Epithelial cell of esophagus (primary cell): ENCODE measurements at regions not wholly inside any gene's neighbourhood (a gene's known extent, or its start where the extent isn't known, plus 50 kb on each side); places are given as distances from the start of the nearest gene placed in this dataset.
"Not testable (repeated sequence)": the region's sequence is repeated elsewhere in the genome, so short reads cannot be mapped to it uniquely, and the experiment has no call there.

Experiments
- DNase-seq: peaks from one replicate; pipeline ENCODE4 v3.0.0; 2010; ENCODE audit warnings: low read depth
- H3K4me3 ChIP-seq: 2 replicates; pipeline ENCODE4 v1.5.1; 2011; ENCODE audit warnings: mild to moderate bottlenecking, low read length, control low read depth
- CTCF ChIP-seq: IDR thresholded peaks from 2 replicates; pipeline ENCODE4 v1.5.1; 2011; ENCODE audit warnings: low read depth, mild to moderate bottlenecking, low read length, control low read depth, inconsistent platforms; ENCODE audit not compliant: insufficient read depth; ENCODE audit errors: missing control alignments

- H3K4me3 ChIP-seq = no peak overlapping the region
- TF ChIP-seq CTCF = no peak
- no peak for DNase-seq
Observed at GRCh38 chr1:60699325-60699724, 383.0 kb upstream of the NFIA start.

GRCh38 chr1:60697204-60697994 is 385.0 kb upstream of the NFIA start:
- DNase-seq = no peak
- H3K4me3 ChIP-seq = no peak overlapping the region
- no peak for TF ChIP-seq CTCF

- no peak for TF ChIP-seq CTCF
- H3K4me3 ChIP-seq = no peak overlapping the region
Observed at GRCh38 chr1:60696512-60696911, 385.8 kb upstream of the NFIA start.

DNA sequence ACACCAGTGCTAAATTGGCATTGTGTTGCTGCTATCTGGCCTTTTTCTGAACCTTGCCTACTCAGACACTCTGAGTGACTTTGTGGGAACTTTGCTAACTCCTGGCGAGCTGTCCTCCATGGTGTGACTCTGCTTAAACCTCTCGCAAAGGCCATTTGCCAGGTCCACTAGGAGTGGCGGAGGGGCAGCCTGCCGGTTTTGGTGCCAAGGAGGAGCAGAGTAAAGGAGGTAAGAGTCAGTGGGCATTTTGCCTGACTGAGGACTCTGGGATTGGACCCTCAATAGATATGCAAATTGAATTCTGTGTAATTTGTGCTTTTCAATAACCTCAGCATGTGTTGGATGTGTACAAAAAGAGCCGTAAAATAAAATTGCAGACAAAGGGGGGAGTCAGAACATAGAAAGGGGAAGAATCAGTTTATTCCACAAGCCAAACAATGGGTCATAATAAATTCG is 386.6 kb upstream of the NFIA start:
- TF ChIP-seq CTCF = no peak
- no peak for DNase-seq
- H3K4me3 ChIP-seq = no peak overlapping the region

More at GRCh38 chr1:60696512-60696911, 385.8 kb upstream of the NFIA start:
- DNase-seq = no peak

- TF ChIP-seq CTCF = no peak
- no peak overlapping the region for H3K4me3 ChIP-seq
- DNase-seq = no peak
Observed at GRCh38 chr1:60694980-60695379, 387.4 kb upstream of the NFIA start.

GRCh38 chr1:60692031-60692430 is 390.3 kb upstream of the NFIA start:
- no peak for TF ChIP-seq CTCF
- no peak for DNase-seq
- H3K4me3 ChIP-seq = no peak overlapping the region

GRCh38 chr1:60688221-60688620 is 394.1 kb upstream of the NFIA start:
- DNase-seq, H3K4me3 ChIP-seq: not testable (repeated sequence)
